ENCODE measurements at regions not wholly inside any gene's neighbourhood (a gene's known extent, or its start where the extent isn't known, plus 50 kb on each side); places are given as distances from the start of the nearest gene placed in this dataset.

DNA sequence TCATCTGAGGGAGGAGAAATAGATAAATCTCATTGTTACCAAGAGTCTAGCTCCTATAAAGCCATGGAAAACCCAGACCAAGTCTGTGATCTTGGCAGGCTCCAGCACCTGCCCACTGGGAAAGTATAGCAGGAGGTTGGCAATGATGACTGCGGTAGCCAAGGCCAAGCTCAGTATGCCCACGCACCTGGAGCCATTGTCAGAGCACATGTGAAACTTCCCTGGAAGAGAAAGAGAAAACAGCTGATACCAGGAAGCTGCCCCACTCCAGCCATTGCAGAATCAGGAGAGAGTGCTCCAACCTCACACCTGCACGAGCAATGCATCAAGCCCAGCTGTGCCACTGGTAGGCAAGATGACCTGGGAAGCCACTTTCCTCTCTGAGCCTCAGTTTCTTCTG lies 62.2 kb upstream of the HEPHL1 start:
- TF ChIP-seq FOXP2 (optimal IDR thresholded peaks at IDR 0.05; ENCODE audit: borderline replicate concordance, extremely low read depth, extremely low read length, insufficient read depth), result no peak
- no peak for TF ChIP-seq SIN3A (IDR thresholded peaks at IDR 0.05; ENCODE audit: borderline replicate concordance, insufficient read depth, low read length)
- no peak for TF ChIP-seq POLR2AphosphoS5 (IDR thresholded peaks at IDR 0.05; ENCODE audit: low read depth, low read length)

DNA sequence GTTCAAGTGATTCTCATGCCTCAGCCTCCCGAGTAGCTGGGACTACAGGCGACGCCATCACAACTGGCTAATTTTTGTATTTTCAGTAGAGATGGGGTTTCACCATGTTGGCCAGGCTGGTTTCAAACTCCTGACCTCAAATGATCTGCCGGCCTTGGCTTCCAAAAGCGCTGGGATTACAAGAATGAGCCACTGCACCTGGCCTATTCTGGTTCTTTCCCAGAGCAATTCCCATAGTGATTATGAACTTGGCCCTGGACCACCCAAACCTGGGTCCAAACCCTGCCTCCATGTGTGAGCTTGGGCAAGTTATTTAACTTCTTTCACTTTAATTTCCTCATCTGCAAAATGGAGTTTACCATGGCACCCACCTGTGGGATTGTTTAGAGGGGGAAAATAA lies 61.5 kb upstream of the HEPHL1 start:
- no peak for TF ChIP-seq FOXP2 (optimal IDR thresholded peaks at IDR 0.05; ENCODE audit: borderline replicate concordance, extremely low read depth, extremely low read length, insufficient read depth)
- TF ChIP-seq POLR2AphosphoS5 (IDR thresholded peaks at IDR 0.05; ENCODE audit: low read depth, low read length), result no peak

DNA sequence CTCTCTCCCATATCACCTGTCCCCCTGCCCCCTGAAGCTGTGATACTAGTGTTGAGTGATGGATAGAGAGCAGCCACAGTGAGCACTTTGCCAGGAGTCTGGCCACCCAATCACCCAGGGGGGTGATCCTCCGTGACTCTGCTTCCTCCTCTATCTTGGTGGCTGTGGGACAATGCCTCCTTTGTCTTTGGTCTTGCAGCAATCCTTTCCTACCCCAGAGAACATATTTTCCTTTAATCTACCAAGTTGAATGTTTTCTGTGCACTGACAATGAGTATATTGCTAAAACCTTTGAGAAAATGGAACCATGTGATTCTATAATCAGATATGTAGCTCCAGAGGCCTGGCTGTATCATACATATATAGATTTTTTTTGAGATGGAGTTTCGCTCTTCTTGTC lies 58.1 kb upstream of the HEPHL1 start:
- TF ChIP-seq SIN3A (IDR thresholded peaks at IDR 0.05; ENCODE audit: borderline replicate concordance, insufficient read depth, low read length), result no peak
- no peak for TF ChIP-seq TAF1 (IDR thresholded peaks at IDR 0.05; ENCODE audit: borderline replicate concordance, insufficient read depth, low read length)
- TF ChIP-seq, protein P1, sequence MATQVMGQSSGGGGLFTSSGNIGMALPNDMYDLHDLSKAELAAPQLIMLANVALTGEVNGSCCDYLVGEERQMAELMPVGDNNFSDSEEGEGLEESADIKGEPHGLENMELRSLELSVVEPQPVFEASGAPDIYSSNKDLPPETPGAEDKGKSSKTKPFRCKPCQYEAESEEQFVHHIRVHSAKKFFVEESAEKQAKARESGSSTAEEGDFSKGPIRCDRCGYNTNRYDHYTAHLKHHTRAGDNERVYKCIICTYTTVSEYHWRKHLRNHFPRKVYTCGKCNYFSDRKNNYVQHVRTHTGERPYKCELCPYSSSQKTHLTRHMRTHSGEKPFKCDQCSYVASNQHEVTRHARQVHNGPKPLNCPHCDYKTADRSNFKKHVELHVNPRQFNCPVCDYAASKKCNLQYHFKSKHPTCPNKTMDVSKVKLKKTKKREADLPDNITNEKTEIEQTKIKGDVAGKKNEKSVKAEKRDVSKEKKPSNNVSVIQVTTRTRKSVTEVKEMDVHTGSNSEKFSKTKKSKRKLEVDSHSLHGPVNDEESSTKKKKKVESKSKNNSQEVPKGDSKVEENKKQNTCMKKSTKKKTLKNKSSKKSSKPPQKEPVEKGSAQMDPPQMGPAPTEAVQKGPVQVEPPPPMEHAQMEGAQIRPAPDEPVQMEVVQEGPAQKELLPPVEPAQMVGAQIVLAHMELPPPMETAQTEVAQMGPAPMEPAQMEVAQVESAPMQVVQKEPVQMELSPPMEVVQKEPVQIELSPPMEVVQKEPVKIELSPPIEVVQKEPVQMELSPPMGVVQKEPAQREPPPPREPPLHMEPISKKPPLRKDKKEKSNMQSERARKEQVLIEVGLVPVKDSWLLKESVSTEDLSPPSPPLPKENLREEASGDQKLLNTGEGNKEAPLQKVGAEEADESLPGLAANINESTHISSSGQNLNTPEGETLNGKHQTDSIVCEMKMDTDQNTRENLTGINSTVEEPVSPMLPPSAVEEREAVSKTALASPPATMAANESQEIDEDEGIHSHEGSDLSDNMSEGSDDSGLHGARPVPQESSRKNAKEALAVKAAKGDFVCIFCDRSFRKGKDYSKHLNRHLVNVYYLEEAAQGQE (IDR thresholded peaks at IDR 0.05; ENCODE audit: insufficient read depth in 1 of 2, low read depth in 2 of 2, low read length in 2 of 2), result no peak
- TF ChIP-seq FOXP2 (optimal IDR thresholded peaks at IDR 0.05; ENCODE audit: borderline replicate concordance, extremely low read depth, extremely low read length, insufficient read depth), result no peak

DNA sequence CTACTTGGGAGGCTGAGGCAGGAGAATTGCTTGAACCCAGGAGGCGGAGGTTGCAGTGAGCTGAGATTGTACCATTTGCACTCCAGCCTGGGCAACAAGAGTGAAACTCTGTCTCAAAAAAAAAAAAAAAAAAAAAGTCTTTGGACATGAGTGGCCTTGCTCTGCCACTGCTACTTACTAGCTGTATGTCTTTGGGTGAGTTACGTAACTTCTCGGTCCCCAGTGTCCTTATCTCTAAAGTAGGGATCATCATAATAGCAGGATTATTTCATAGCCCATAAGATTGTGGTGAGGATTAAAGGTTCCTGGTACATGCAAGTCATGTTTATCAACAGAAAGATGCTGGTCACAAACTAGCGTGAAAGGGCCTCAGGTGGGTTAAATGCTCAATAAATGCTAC lies 53.9 kb upstream of the HEPHL1 start:
- TF ChIP-seq SIN3A (IDR thresholded peaks at IDR 0.05; ENCODE audit: borderline replicate concordance, insufficient read depth, low read length), result no peak
- TF ChIP-seq POLR2AphosphoS5 (IDR thresholded peaks at IDR 0.05; ENCODE audit: low read depth, low read length), result no peak
- TF ChIP-seq, protein P1 (IDR thresholded peaks at IDR 0.05; ENCODE audit: insufficient read depth in 1 of 2, low read depth in 2 of 2, low read length in 2 of 2), result no peak

DNA sequence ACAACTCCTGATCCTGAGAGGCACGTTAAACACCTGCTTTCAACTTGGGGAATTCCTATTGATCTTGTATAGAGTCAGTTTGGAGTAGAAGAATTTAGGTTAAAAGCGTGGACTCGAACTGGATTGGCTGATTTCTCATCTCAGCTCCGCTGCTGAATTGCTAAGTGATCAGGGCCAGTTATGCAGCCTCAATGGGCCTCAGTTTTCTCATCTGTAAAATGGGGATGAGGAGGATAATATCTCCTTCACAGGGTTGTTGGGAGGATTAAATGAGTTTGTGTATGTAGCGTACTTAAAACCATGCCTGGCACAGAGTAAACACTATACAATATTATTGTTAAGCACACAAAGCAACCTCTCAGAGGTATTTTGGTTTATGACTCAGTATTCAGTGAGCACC lies 53.2 kb upstream of the HEPHL1 start:
- TF ChIP-seq, protein P1 (IDR thresholded peaks at IDR 0.05; ENCODE audit: insufficient read depth in 1 of 2, low read depth in 2 of 2, low read length in 2 of 2), result no peak
- TF ChIP-seq POLR2AphosphoS5 (IDR thresholded peaks at IDR 0.05; ENCODE audit: low read depth, low read length), result no peak
- no peak for TF ChIP-seq TAF1 (IDR thresholded peaks at IDR 0.05; ENCODE audit: borderline replicate concordance, insufficient read depth, low read length)
- TF ChIP-seq FOXP2 (optimal IDR thresholded peaks at IDR 0.05; ENCODE audit: borderline replicate concordance, extremely low read depth, extremely low read length, insufficient read depth), result no peak
- no peak for TF ChIP-seq SIN3A (IDR thresholded peaks at IDR 0.05; ENCODE audit: borderline replicate concordance, insufficient read depth, low read length)

DNA sequence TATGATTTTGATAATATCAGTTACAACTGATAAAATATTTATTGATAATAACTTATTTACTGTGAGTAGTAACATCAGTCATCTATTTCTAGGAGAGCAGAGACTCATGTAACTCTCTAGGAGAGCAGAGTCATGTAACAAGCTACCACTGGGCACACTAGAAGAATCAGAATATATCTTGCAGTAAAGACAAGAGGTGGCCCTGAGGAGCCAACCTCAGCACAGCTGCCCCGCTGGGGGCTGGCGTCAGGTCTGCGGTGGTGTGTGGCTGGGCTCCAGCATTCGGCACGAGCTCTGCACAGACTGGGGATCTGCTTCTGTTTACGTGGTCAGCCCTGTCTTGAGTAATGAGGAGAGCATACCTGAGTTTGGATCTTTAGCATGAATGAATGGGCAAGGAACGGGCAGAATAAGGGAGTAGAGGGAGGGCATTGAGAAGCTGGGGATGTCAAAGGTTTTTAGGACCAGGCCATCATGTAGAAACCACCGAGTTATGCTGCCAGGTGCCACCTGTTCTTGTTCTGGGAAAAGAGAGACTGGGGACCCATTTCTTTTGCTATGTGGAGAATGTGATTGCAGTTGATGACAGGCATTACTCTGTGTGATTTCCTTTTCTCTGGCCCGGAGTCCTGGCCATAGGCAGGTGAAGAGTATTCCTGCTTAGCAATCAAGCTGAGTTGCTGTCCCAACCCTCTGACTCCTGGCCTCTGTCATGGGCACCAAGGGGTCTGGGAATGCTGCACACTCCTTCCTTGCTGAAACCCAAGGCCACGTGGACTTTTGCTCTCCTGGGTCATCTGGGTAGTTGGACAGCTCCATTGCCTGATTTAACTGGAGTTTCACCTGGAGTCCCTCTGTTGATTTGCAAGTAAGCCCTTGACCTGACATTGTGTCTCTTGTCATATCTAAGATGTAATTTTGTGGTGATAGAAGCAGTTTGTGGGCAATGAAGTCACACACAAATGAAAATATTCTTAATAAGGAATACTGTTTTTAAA lies 50.9 kb upstream of the HEPHL1 start:
- TF ChIP-seq, protein P1 (IDR thresholded peaks at IDR 0.05; ENCODE audit: insufficient read depth in 1 of 2, low read depth in 2 of 2, low read length in 2 of 2), result peak in 1 of 2 experiments; percentile 74; a peak in 1 of 4 replicates
- TF ChIP-seq FOXP2 (optimal IDR thresholded peaks at IDR 0.05; ENCODE audit: borderline replicate concordance, extremely low read depth, extremely low read length, insufficient read depth), result no peak
- no peak for TF ChIP-seq POLR2AphosphoS5 (IDR thresholded peaks at IDR 0.05; ENCODE audit: low read depth, low read length)
